Stimulated activated naive CD4-positive, alpha-beta T cell (primary cell): ENCODE measurements at regions not wholly inside any gene's neighbourhood (a gene's known extent, or its start where the extent isn't known, plus 50 kb on each side); places are given as distances from the start of the nearest gene placed in this dataset.

Source experiments
- DNase-seq, 6 experiments: peaks; one replicate each; lab custom pipeline; 2025; lab: John Stamatoyannopoulos, UW

DNA sequence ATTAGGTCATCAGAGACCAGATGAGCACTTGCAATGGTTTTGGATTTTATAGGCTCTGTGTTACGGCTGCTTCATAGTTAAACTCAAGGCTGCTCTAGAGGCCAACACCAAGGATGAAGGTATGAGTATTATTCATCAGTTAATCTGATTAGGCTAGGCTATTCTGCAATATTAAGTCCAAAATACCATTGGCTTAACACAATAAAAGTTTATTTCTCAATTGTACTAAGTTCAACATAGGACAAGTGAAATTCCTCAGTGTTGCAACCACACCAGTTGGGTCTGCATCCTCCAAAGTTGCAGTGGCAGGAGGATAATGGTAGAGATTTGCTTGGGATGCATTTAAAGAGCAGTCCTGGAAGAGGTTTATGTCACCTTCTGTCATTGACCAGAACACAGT, 538.3 kb upstream of the CDH2 start:
- DNase-seq: no peak

DNA sequence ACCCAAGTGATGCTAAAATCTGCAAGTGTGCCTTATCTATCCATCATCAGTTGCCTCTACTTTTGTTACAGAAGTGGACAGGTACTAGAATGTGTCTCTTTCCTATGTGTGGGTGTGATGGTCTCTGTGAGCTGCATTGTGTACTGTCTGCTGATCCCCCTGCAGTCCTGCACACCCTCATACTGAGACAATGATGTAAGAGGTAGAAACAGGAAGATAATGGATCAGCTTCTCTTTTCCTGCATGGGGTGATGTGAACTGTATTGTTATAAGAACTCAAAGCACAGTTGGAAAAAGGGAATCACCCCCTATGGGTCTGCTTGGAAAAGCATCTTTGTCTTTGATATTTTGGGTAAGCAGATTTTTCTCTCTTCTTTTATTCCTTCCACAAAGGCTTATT, 537.6 kb upstream of the CDH2 start:
- DNase-seq: no peak

DNA sequence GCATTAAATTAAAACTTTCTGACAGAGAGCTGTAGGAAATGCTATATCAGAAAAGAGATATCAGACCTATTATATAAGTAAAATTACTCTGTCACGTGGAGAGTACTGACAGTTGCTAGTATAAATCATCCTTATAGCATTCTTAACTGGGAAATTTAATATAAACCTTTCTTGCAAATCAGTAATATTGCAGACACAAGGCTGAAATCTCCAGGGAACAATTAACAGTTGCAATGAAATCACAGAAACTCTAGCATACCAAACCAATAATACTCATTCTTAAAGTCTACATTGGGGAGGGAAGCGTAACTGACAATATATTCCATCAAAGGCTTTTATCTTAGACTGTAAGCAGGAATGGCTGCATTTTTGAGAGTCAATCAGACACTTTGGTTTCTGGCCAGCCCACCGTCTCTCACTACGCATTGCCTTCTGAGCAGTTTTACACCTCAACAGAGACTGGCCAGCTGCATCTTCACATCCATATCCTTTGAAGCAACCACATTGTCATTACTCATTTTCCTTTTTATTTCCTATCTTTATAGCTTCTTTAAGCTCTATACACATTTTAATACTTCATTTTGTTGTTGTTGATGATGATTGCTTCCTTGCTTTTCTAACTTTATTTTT, 536.0 kb upstream of the CDH2 start:
- no peak for DNase-seq

DNA sequence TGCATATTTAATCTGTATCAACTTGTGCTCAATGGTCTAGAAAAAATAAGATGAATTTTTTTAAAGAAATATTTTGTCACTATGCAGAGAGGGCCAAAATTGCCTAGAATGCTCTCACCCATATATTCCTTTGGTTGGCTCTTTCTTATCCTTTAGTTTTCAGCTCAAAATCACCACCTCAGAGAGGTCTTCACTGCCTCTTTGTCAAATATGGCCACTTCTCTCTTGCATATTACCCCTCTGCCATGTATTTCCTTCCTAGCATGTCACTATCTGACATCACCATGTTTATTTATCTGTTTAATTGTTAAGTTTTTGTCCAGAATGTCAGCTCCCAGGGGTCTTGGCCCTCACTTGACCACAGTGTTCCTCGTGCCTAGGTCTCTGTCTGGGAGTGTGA, 535.2 kb upstream of the CDH2 start:
- DNase-seq: no peak

DNA sequence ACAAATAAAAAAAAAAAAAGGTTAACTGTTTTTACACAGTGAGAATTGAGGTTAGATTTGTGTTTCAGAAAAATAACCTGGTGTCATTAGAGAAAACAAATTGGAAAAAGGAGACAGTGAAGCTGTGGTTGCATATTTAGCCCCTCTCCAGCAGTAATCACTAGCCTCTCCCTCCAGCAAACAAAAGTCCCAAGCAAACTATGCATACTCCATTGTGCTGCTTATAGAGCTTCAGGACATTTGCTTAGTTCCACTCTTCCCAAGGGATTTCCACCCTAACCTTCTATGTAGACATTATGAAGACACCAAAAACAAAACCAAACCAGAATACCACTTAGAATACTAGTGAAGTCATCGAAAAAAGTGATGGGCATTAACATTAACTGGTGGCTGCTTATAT, 534.2 kb upstream of the CDH2 start:
- no peak for DNase-seq

DNA sequence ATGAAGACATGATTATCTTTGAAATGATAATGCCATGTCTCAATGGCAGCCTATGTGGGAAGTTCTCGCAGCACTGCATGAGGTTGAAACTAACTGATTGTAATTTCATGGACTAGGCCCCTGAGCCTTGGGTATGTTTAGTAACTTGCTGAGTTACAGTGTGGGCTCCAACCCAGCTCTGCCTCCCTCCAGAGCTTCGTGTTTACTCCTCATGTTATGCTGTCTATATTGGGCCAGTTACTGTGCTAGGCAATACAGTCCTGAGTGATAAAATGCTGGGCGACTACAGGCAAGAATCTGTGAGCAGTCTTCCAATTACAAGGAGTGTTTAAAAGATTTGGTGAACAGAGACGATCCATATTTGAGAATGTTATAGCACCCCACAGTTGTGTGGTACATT, 530.1 kb upstream of the CDH2 start:
- no peak for DNase-seq

DNA sequence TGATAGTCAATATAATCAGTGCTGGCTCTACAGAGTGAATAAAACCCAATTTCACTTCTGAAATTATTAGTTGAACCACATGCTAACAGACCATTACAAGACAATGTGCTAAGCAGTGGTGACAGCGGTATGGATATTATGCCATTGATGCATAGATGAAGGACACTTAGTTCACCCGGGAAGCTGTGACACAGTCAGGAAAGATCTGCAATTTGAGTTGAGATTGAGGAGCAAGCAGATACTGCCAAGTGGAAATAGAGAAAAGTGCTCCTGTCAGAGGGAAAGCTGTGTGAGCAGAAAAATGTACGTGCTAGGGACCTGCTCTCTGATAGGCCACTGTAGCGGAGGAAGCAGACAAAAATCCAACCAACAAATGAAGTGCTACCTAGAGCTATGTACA, 529.5 kb upstream of the CDH2 start:
- no peak for DNase-seq

DNA sequence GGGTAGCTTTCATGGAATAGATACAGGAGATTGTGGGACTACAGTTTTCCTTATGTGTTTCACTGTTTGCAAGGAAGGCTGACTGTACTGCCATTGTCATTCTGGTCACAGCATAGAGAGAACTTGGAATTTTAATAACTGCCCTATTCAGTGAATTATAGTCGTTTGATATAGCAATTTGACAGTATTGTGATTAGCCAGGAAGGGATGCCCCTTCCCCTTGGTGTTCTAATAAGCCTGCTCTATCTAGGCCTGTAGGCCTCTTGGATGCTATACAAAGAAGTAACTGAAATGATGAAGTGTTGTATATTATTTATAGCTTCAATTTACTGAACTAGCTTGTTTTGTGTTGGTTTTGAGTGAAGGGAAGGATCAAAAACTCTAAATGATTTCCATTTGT, 528.6 kb upstream of the CDH2 start:
- DNase-seq: no peak

DNA sequence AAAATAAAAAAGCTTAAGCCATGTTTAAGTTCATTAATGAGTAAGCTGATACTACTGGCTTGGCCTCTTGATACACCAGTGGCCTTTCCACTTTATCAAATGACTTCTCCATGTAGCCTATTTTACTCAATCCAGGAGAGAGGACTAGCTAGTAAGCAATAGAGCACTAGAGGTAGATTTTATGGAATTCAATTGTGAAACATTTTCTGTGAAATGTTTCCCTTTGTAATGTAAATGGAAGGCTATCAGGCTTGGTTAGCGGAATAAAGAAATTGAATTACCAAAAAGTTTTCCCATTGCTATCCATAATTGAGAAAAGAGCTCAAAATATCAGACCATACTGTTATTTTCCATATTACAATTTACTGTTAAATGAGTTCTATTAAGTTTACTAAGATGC, 515.4 kb upstream of the CDH2 start:
- DNase-seq: no peak

DNA sequence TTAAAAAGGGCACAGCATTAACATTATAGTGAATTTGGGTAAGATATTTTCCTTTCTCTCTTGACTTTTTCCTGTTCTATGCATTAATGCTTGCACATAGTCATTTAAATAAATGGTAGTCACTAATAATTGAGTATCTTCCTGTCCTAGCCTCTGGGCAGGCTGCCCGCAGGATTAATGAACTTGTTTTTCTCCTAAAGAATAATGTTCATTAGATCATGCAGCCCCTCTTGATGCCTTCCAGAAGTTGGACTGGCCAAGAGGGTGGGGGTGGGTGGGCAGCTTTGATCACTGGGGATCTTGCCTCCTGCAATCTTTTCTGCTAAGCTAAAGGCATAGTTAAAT, 514.5 kb upstream of the CDH2 start:
- no peak for DNase-seq

DNA sequence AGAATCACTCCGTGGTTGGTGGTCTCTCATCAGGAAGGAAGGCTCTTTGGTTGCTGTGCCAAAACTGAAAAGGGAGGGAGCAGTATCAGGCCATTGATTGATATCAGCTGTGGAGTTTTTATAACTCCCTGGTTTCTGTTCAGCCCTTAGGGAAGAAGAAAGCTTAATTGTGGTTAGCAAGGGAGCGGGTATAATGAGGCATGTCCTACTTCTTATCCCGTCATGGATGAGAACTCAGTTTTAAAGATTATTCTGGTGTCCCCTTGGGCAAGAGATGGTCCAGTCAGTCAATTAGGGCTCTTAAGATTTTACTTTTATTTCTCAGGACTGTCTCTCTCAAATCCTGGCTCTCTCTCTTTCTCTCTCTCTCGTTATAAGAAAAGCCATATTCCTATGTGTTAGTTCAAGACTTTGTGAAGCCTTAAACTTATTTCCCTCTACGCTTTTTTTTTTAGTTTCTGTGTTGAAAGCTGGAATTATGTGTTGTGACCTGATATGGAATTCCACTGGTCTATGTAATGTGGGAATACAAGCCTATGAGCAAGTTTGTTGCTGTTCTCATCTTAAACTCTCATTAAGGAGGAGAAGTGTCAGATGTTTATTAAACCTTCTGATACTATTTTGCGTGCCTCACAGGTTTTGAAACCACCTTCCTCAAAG, 514.0 kb upstream of the CDH2 start:
- no peak for DNase-seq

DNA sequence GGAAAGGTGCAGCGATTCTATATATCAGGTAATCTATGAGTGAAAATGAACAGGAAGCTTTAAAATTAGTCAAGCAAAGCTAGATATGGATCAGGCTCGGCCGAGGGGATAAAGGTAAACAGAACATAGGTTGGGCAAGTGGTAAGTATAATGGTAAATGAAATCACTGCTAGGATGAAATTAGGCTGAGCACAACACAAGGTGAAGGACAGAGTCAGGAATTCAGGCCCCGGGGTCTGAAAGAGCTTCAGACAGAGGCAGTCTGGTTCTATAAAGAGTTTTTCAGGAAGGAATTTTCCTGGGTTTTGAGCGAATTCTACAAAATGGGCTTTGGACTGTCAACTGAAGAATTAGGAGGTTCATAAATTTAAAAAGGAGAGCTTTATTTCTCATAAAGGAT, 513.2 kb upstream of the CDH2 start:
- DNase-seq: no peak

DNA sequence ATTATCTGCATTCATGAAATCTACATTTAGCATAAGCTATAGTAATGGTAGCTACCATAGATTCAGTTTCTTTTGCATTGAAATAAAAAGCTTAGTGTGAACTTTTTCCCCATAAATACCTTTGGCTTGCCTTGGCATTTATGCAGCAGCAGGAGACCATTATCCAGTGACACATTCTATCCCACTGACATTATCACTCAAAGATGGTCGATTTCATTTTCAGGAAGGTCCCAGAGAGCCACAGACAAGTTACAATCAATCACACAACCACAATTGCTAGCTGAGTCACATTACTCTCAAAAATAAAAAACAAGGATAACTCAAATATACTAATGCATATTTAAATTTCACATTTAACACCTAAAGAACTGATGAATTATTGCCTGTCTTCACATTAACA, 512.7 kb upstream of the CDH2 start:
- no peak for DNase-seq

DNA sequence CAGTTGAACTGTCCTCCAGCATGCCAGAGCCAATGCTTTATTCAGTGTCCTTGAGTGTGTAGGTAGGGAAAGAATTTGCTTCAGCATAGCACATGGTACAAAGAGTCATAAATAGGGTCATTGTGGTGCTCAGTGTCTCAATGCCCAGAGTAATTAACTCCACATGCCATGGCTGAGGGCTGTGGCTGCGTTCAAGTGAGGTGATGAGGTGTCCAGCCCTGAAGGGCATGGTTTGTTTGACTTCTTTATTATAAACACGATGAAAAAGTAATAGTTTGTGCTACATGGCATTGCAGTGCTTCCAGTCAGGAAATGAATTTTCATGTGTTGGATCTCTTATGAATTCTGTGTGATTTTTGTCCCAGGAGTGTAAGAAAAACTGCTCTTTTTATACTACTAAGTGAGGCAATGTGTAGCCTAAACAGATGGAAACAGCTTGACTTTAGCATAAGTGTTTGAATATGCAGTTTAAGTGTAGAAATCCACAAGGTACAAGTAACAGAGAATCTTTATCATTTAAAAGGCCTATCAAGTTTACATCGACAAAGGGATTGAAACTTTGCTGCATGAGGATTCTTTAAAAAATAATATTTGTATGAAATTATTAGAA, 507.9 kb upstream of the CDH2 start:
- no peak for DNase-seq

DNA sequence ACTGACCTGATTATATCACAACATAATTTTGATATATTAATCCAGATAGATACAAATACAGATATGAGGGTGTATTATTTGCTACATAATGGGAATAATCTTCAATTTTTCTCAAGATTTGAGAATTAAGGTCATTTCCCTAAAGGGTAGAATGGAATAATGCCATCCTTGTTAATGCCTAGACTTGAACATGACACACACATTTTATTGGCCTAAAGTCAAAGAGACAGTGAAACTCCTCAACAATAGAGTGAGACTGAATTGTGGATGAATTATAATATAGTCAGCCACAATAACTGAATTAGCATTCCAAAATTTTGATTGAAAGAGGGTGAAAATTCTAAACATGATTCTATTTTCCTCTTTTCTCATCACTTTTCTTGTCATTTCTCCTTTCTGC, 506.0 kb upstream of the CDH2 start:
- no peak for DNase-seq

DNA sequence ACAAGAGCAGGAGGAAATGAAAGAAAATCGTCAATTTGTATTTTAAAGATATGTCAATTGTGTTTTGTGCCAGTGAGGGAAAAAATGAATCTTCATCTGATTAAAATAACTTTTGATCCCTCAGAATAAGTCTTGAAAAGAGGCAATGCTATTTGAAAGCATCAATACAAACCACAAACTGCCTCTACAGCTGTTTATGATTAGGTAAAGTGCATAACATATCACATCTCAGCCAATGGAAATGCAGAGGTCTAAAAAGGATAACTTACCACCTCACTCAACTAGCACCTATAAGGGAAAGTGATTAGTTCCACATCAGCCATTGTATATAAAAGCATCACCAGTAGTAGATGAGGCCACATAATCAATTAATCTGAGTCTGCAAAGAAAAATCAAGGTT, 492.2 kb upstream of the CDH2 start:
- DNase-seq: no peak

DNA sequence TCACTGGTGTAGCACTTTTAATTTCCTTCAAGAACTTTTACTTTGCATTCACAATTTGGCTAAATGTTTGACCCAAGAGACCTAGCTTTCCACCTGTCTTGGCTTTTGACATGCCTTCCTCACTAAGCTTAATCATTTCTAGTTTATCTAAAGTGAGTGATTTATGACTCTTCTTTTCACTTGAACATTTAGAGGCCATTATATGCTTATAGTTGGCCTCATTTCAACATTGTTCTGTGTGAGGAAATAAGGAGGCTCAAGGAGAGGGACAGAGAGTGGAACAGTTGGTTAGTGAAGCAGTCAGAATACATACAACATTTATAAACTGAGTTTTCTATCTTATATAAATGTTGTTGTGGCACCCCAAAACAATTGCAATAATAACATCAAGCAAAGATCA, 489.3 kb upstream of the CDH2 start:
- DNase-seq: no peak

DNA sequence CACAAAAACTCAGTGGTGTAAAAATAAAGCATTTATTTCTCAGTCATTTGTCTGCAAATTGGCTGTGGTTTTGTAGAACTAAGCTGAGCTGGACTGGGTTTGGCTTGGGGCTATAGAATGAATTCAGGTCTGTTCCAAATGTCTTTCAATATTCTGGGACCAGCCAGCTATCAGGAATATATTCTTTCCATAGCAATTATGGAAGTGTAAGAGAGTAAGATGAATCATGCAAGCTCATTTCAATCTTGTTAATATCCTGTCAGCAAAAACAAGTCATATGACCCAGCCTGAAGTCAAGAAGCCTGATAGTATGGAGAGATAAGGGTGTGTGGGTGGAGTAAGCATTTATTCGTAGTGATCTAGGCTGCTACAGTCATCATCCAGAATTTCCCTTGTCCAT, 481.0 kb upstream of the CDH2 start:
- DNase-seq: no peak

DNA sequence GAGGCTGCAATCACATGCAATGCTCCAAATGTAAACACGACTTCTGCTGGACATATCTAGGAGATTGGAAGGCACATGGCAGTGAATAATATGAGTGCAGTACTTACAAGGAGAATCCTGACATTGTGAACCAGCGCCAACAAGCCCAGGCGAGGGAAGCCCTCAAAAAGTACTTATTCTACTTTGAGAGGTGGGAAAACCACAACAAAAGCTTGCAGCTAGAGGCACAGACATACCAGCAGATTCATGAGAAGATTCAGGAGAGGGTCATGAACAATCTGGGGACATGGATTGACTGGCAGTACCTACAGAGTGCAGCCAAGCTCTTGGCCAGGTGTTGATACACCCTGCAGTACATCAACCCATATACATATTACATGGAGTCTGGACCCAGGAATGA, 475.7 kb upstream of the CDH2 start:
- no peak for DNase-seq

DNA sequence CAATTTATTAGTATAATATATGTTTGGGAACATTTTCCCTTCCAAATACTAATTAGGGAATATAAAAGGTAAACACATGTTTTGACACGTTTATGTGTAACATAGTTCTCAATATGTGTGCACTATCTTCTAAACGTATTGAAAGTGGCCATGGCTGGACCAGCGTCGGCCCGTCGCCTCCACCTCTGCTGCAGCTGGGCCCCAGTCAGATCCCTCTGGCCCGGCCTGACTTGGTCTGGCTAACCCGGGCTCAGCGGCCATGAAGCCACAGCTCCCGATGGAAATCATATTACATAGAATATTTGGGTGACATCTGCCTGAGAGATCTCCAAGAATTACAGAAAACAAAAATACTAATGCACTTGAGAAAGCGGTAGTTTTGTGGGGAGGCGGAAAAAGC, 474.4 kb upstream of the CDH2 start:
- DNase-seq: no peak

DNA sequence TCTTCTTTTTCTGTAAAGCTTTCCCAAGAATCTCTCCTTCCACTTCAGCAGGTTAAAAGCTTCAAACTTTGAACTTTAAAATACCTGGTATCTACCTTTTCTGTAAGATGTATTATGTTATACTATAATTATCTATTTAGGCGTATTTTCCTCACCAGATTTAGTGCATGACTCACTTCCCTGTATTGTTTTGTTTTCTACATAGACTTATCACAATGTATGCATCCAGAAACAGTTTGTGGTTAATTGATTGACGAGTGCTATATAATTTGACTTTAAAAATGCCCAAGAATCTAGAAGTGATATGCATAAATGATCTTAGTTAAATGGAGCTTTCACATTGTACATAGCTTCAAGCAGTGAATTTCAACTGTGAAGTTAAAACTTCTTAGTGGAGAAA, 473.9 kb upstream of the CDH2 start:
- DNase-seq: no peak

DNA sequence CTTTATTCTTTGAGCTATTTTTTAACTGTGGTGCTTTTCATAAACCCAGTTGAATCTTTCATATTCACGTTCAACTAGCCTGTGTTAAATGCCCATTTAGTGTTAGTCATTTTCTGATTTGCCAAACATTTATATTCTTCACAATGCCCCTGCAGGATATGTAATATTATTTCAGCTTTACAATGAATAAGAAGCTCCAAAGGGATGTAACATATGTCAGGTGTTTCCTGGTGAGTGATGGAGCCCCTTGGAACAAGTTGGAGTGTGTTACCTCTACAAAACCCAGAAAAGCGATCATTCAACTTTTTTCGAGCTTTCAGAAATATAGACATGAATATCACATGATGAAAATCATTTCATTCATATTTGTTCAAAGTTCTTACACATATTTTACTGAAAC, 471.0 kb upstream of the CDH2 start:
- no peak for DNase-seq

DNA sequence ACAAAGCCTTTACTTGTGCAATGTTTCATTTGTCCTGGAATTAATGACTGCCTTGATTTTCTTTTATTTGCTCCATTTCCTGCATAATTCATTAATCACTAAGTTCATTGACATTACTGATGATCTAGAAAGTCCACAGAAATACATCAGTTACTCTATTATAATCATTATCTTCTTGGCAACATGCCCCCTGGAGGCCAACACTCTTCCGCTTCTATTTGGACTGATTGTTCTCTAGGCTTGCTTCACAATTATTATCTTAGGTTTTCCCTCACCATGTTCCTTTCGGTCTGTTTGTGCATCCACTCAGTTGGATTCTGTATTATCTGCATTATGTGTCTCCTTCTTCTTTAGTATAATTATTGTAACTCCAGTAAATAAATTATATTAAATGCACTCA, 461.0 kb upstream of the CDH2 start:
- DNase-seq: no peak

DNA sequence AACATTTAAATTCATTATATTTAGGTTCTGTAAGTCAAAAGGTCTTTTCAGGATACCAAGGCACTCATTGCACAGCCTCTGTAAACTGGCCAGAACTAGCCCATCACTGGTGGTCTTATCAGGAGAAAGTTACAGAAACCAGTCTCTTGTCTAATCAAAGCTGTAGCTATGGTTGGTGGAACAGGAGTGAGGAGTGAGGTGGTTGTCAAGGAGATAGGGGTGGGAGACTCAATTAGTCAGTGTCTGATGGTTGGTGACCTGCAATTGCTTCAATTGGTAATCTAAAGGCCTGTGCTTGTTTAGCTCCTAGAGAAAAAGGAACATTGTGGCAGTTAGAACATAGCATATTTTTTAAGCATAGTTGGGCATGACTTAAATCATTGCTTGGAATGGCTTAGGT, 458.6 kb upstream of the CDH2 start:
- DNase-seq: no peak
